Endothelial cell of umbilical vein (primary cell): ENCODE measurements at regions not wholly inside any gene's neighbourhood (a gene's known extent, or its start where the extent isn't known, plus 50 kb on each side); places are given as distances from the start of the nearest gene placed in this dataset.

ENCODE experiments used
- BruUV-seq: library from RNA; stranded (reverse); fragments of 400-500 nt; replicated peaks from 2 replicates; lab custom pipeline; 2021; lab: Mats Ljungman, UMichigan
- CTCF ChIA-PET: fragments of 300-600, 350-600 bp; sonication (Branson Sonifier 250); formaldehyde crosslinking; loops from one replicate; lab custom pipeline; 2021; ENCODE audit warnings: antibody characterized with exemption, inconsistent platforms; lab: Charles Lee
- POLR2A ChIA-PET: fragments of 300-600, 350-600 bp; sonication (Branson Sonifier 250); formaldehyde crosslinking; loops from one replicate; lab custom pipeline; 2021; ENCODE audit warnings: antibody characterized with exemption, inconsistent platforms; lab: Charles Lee
- DNase-seq: peaks from one replicate; pipeline ENCODE4 v3.0.0-alpha.2; 2011; ENCODE audit warnings: low read depth, low spot score
- FAIRE-seq: peaks from 2 replicates; lab custom pipeline; 2011; peaks lifted over from hg19 to GRCh38; lab: Jason Lieb, UNC
- H2AFZ ChIP-seq: 2 replicates; pipeline ENCODE4 v1.6.0; 2012; ENCODE audit warnings: low read depth, low read length, control low read depth, inconsistent platforms
- H3K27ac ChIP-seq: 2 replicates; pipeline ENCODE4 v1.5.1; 2011; ENCODE audit warnings: low read depth, mild to moderate bottlenecking, control low read depth, low read length, moderate library complexity; ENCODE audit not compliant: insufficient read depth
- H3K27me3 ChIP-seq, 2 experiments: 2 replicates each; pipeline versions ENCODE4 v1.6.0 to v1.6.1; 2011; ENCODE audit warnings: low read length in 2 of 2, mixed read lengths in 1 of 2; ENCODE audit not compliant: control insufficient read depth in 2 of 2, insufficient read depth in 2 of 2
- H3K36me3 ChIP-seq, 2 experiments: 2 replicates in 1 of 2; 3 replicates in 1 of 2; pipeline ENCODE4 v1.5.1; 2011; ENCODE audit warnings: low read length in 2 of 2, mild to moderate bottlenecking in 1 of 2, moderate library complexity in 1 of 2; ENCODE audit not compliant: control insufficient read depth in 2 of 2, insufficient read depth in 2 of 2; ENCODE audit errors: extremely low read depth in 1 of 2
- H3K4me1 ChIP-seq: 3 replicates; pipeline ENCODE4 v1.5.1; 2011; ENCODE audit warnings: mild to moderate bottlenecking, low read length; ENCODE audit not compliant: control insufficient read depth, insufficient read depth; ENCODE audit errors: extremely low read depth
- H3K4me2 ChIP-seq: 2 replicates; pipeline ENCODE4 v1.6.1; 2011; ENCODE audit warnings: low read length, control low read depth, mixed read lengths; ENCODE audit not compliant: insufficient read depth
- H3K4me3 ChIP-seq, 3 experiments: fragments of 200-600 bp in 1 of 3; sonication (generic), shearing (Covaris generic) in 1 of 3; replicated peaks in 1 of 3; 2 replicates each; pipeline ENCODE4 v1.5.1; 2011 to 2016; ENCODE audit warnings: control low read depth in 3 of 3, low read length in 3 of 3, mild to moderate bottlenecking in 2 of 3, inconsistent platforms in 1 of 3, low read depth in 1 of 3, moderate library complexity in 1 of 3; ENCODE audit not compliant: insufficient read depth in 1 of 3
- H3K79me2 ChIP-seq: 2 replicates; pipeline ENCODE4 v1.6.0; 2012; ENCODE audit warnings: low read length, inconsistent platforms; ENCODE audit not compliant: control insufficient read depth, insufficient read depth
- H3K9ac ChIP-seq: replicated peaks from 2 replicates; pipeline ENCODE3; 2011; ENCODE audit warnings: low read length, control low read depth; ENCODE audit not compliant: insufficient read depth; ENCODE audit errors: extremely low read depth
- H3K9me1 ChIP-seq: replicated peaks from 3 replicates; pipeline ENCODE4 v1.6.0; 2011; ENCODE audit warnings: mild to moderate bottlenecking, low read length; ENCODE audit not compliant: control insufficient read depth, insufficient read depth; ENCODE audit errors: extremely low read depth
- H3K9me3 ChIP-seq: replicated peaks from 2 replicates; pipeline ENCODE4 v1.5.1; 2012; ENCODE audit warnings: low read length, inconsistent platforms; ENCODE audit not compliant: control insufficient read depth, insufficient read depth
- H4K20me1 ChIP-seq: replicated peaks from 2 replicates; pipeline ENCODE3; 2011; ENCODE audit warnings: mild to moderate bottlenecking, low read length; ENCODE audit not compliant: control insufficient read depth, insufficient read depth; ENCODE audit errors: extremely low read depth
- CTCF ChIP-seq, 2 donors: IDR thresholded peaks; 1 replicate in 1 of 2; 2 replicates in 1 of 2; pipeline ENCODE4 v1.5.1; 2011; ENCODE audit warnings: low read length in 2 of 2, mild to moderate bottlenecking in 2 of 2, moderate library complexity in 2 of 2, control low read depth in 1 of 2, inconsistent platforms in 1 of 2, low read depth in 1 of 2; ENCODE audit not compliant: insufficient read depth in 1 of 2; ENCODE audit errors: extremely low read depth in 1 of 2
- EZH2 ChIP-seq: IDR thresholded peaks from 2 replicates; pipeline ENCODE4 v1.6.1; 2012; ENCODE audit warnings: borderline replicate concordance, low read depth, mild to moderate bottlenecking, moderate library complexity, low read length, inconsistent platforms; ENCODE audit not compliant: severe bottlenecking
- FOS ChIP-seq: IDR thresholded peaks from 2 replicates; pipeline ENCODE4 v1.6.1; 2011; ENCODE audit warnings: mild to moderate bottlenecking, low read length, moderate library complexity, borderline replicate concordance; ENCODE audit not compliant: insufficient read depth
- GATA2 ChIP-seq: IDR thresholded peaks from 2 replicates; pipeline ENCODE4 v1.7.0; 2011; ENCODE audit warnings: low read depth, mild to moderate bottlenecking, moderate library complexity, mixed read lengths, low read length; ENCODE audit not compliant: insufficient read length, insufficient read depth
- JUN ChIP-seq: IDR thresholded peaks from 2 replicates; pipeline ENCODE4 v1.6.1; 2011; ENCODE audit warnings: borderline replicate concordance, low read depth; ENCODE audit not compliant: insufficient read length, insufficient read depth
- MAX ChIP-seq: IDR thresholded peaks from 2 replicates; pipeline ENCODE4 v1.6.1; 2011; ENCODE audit not compliant: insufficient read depth, insufficient read length
- MYC ChIP-seq: IDR thresholded peaks from one replicate; pipeline ENCODE4 v1.6.1; 2011; ENCODE audit warnings: mild to moderate bottlenecking, low read depth, low read length
- POLR2A ChIP-seq: IDR thresholded peaks from 2 replicates; pipeline ENCODE4 v1.6.1; 2012; ENCODE audit warnings: low read depth, mild to moderate bottlenecking, control low read depth, low read length
- POLR2AphosphoS5 ChIP-seq: IDR thresholded peaks from 2 replicates; pipeline ENCODE4 v1.6.1; 2012; ENCODE audit warnings: low read depth, mild to moderate bottlenecking, control low read depth, low read length, moderate library complexity; ENCODE audit not compliant: insufficient read depth
- dilution Hi-C: fragments of 300-500 bp; cut with MboI; formaldehyde crosslinking; loops from one replicate; pipeline ENCODE4 v1.15.0; 2019; ENCODE audit warnings: low sequenced_read_pairs; ENCODE audit not compliant: extremely low pct_ligation_motif_present
- intact Hi-C: fragments of 100-400 bp; cut with micrococcal nuclease; formaldehyde crosslinking; loops from one replicate; pipeline ENCODE4 v1.10.0; 2022

GRCh38 chr14:52185178-52185577 is 82.3 kb upstream of the PTGDR start:
- H3K4me2 ChIP-seq = no peak overlapping the region
- H3K79me2 ChIP-seq = no peaks in the 10 kb centered on the region
- no peak for DNase-seq
- H3K27me3 ChIP-seq = peaks cover 0 to 10% of the 10 kb centered on the region in 2 experiments
- ChIA-PET CTCF (no interaction called here), POLR2A (no interaction called here)
- H3K9ac ChIP-seq = no peak overlapping the region
- H2AFZ ChIP-seq = no peak overlapping the region
- H4K20me1 ChIP-seq = no peaks in the 10 kb centered on the region
- H3K9me1 ChIP-seq = no peaks in the 10 kb centered on the region
- H3K27ac ChIP-seq = no peak overlapping the region
- intact Hi-C loops = no loop called here
- no TSS peak for BruUV-seq
- H3K36me3 ChIP-seq = no peaks in the 10 kb centered on the region
- dilution Hi-C loops = no loop called here
- H3K9me3 ChIP-seq = no peaks in the 10 kb centered on the region
- TF ChIP-seq POLR2AphosphoS5 (no peak), EZH2 (no peak), MYC (no peak), MAX (no peak), FOS (no peak), JUN (no peak), GATA2 (no peak), CTCF (IDR thresholded peaks at IDR 0.05; ENCODE audit: extremely low read depth in 1 of 2, insufficient read depth in 1 of 2, low read depth in 1 of 2, low read length in 2 of 2) (no peak), POLR2A (no peak)
- H3K4me3 ChIP-seq = no peak overlapping the region
- FAIRE-seq = no peak
- no peaks in the 10 kb centered on the region for H3K4me1 ChIP-seq
